ENCODE measurements at regions not wholly inside any gene's neighbourhood (a gene's known extent, or its start where the extent isn't known, plus 50 kb on each side); places are given as distances from the start of the nearest gene placed in this dataset.

DNA sequence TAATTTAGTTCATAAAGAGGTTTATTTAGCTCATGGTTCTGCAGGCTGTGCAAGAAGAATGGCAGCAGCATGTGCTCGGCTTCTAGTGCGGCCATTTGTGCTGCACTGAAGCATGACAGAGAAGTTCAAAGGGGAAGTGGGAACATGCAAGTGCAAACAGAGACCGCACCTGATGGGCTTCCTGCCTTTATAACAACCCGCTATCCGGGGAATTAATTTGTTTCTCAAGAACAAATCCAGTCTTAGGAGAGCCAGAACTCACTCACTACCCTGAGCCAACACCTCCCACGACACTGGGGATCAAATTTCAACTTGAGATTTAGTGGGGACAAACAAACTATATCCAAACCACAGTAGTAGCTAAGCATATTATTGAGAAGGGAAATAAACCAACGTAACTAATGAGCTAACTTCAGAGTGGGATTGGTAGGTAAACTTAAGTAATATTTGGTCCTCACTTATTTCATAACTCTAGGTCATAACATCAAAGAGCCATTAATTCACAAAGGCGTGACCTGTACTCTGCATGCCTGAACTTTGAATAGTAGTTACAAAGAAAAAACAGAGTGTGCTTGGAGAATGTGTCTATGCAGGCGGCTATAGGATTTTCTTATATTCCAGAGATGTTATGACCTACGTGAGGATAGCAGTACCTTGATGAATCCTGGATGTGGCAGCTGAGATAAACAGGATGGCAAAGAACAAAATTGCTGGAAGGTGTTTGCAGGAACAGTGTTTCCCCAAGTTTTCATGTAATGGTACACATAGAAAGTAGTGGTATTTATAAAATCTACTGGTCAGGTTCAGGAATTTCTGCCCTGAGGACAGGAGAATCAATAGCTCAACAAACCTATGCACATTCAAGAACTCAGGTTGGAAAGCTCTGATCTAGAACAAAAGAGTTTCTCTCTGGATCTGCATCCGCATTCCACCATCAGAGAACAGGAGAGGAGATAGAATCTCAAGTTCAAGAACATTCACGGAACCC lies 845.9 kb upstream of the ID2 start:
- TF ChIP-seq, protein P1, sequence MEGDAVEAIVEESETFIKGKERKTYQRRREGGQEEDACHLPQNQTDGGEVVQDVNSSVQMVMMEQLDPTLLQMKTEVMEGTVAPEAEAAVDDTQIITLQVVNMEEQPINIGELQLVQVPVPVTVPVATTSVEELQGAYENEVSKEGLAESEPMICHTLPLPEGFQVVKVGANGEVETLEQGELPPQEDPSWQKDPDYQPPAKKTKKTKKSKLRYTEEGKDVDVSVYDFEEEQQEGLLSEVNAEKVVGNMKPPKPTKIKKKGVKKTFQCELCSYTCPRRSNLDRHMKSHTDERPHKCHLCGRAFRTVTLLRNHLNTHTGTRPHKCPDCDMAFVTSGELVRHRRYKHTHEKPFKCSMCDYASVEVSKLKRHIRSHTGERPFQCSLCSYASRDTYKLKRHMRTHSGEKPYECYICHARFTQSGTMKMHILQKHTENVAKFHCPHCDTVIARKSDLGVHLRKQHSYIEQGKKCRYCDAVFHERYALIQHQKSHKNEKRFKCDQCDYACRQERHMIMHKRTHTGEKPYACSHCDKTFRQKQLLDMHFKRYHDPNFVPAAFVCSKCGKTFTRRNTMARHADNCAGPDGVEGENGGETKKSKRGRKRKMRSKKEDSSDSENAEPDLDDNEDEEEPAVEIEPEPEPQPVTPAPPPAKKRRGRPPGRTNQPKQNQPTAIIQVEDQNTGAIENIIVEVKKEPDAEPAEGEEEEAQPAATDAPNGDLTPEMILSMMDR (IDR thresholded peaks at IDR 0.05): no peak
- no peak for TF ChIP-seq EP300 (IDR thresholded peaks at IDR 0.05)
- TF ChIP-seq POLR2AphosphoS5 (IDR thresholded peaks at IDR 0.05): no peak
- TF ChIP-seq POLR2A (IDR thresholded peaks at IDR 0.05; ENCODE audit: low read depth): no peak

Data from esophagus muscularis mucosa (tissue), 4 donors.